ENCODE measurements at regions not wholly inside any gene's neighbourhood (a gene's known extent, or its start where the extent isn't known, plus 50 kb on each side); places are given as distances from the start of the nearest gene placed in this dataset.

DNA sequence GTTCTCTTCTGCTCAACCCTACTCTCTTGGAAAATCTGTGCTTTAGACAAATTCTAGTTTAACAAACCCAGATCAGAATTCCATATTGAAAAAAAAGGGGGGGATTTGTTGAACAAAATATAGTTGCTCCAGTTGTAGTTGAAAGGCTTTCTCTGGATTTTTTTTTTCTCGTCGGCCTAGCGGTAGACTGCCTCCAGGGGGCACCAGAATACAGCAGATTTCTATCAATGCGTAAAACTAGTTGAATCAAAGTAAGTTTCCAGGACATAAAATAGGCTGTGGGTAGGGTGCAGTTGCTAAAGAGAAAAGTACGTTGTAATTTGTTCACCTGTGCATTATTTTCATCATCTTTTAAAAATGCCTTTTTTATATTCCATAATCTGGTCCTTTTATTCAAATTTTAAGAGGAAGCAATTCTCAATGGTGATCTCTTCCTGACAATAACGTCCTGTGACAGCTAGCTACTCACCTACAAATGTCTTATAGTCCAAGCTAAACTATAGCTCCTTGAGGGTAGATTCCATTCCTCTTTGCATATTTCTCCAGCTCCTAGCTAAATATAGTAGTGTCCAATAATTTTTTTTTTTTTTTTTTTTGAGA is 105.4 kb downstream of the PERP start:
- H3K4me1 ChIP-seq = peaks cover 18% of the 10 kb centered on the region
- CTCF ChIA-PET = interaction anchor here (0.5 to 5.6 kb wide), 7 partner anchors 15 to 1868 kb away, joined by 3 to 61 read pairs (median 3); no protein-coding TSS in a partner anchor
- no peak overlapping the region for H3K4me2 ChIP-seq
- no peak overlapping the region for H3K27ac ChIP-seq
- no peak overlapping the region for H3K4me3 ChIP-seq
- TF ChIP-seq SMC3 (IDR thresholded peaks at IDR 0.05) (peak; percentile 93), HEYL (CRISPR knock-in tag; IDR thresholded peaks at IDR 0.05) (no peak), RAD21 (conservative IDR thresholded peaks at IDR 0.05 in 1 of 2, IDR thresholded peaks at IDR 0.05 in 1 of 2) (peak; percentile 91 to 92), CBX2 (IDR thresholded peaks at IDR 0.05; ENCODE audit: borderline replicate concordance, low read depth) (no peak), CTCF (IDR thresholded peaks at IDR 0.05) (peak; percentile 80)
- peak; percentile 21 to 43 for DNase-seq (ENCODE audit: low read depth in 1 of 2, low spot score in 1 of 2)
- H3K9me3 ChIP-seq = no peaks in the 10 kb centered on the region; the same call in 2 of the 3 replicates
- no peak for FAIRE-seq
- WGBS (ENCODE audit: missing lambda C conversion rate) = 17% methylated on average over 6 of the region's 6 CpGs
- peak in 1 of 2 experiments; percentile 63; a peak in 3 of 6 replicates for ATAC-seq
- POLR2A ChIA-PET = no interaction called here

DNA sequence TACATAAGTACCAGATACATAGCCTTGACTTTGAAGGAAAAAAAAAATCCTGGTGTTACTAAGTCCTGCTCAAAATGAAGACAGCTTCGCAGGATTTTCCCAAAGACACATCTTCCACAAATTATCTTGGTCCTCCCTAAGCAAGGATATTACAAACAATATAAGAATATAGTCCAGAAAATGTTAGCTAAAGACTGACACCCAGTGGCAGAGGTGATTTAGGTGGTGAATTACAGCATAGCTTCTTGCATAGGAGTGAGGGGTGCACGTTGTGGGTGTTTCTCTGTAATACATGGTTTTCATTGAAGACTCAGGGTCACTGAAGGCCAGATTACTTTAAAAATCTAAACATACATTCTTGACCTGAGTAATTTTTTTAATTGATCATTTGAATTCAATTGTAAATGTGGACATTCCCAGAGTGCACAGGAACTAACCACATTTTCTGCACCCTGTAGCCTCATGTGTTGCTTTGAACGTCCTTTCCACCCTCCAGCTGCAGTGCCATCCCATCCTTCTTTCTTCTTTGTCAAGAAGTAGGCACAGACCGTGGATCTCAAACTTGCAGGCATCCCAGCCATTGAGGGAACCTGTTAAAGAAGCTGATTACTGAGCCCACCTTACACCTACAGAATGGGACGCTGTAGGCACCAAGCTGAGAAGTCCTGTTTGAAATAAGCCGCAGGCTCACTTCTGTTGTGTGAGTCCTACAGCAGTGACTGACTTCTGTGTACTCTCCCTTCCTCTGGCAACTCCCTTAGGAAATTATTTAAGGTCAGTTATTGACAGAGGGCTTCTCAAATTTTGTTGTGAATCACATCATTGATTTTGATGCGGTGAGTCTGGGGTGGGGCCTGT is 102.6 kb downstream of the PERP start:
- FAIRE-seq (no peak), DNase-seq (ENCODE audit: low read depth in 1 of 2, low spot score in 1 of 2) (peak; percentile 19 to 47), ATAC-seq (peak; percentile 69 to 81; a peak in 5 of 6 replicates)
- Histone ChIP-seq H3K4me3 (no peak overlapping the region), H3K27ac (peak overlapping the region in 1 of 2 experiments; percentile 58; a peak in 3 of 6 replicates), H3K9me3 (no peaks in the 10 kb centered on the region), H3K4me1 (peaks cover 26% of the 10 kb centered on the region), H3K4me2 (peak overlapping the region; percentile 59; the same call in 2 of the 3 replicates)
- CTCF ChIA-PET = interaction anchor here (0.6 to 5.6 kb wide), 18 partner anchors 8 to 985 kb away, joined by 3 to 61 read pairs (median 4); no protein-coding TSS in a partner anchor
- POLR2A ChIA-PET = no interaction called here
- TF ChIP-seq SMC3 (IDR thresholded peaks at IDR 0.05) = peak; percentile 43
- no peak for TF ChIP-seq KDM5A (IDR thresholded peaks at IDR 0.05)
- TF ChIP-seq RAD21 (conservative IDR thresholded peaks at IDR 0.05 in 1 of 2, IDR thresholded peaks at IDR 0.05 in 1 of 2) = peak; percentile 46 to 52; a peak in 4 of 5 replicates
- TF ChIP-seq CTCF (IDR thresholded peaks at IDR 0.05) = peak; percentile 55
- WGBS (ENCODE audit: missing lambda C conversion rate) = 38% methylated on average over 7 of the region's 7 CpGs

GRCh38 chr6:138005846-138006245 is 101.4 kb downstream of the PERP start:
- ChIA-PET POLR2A (no interaction called here), CTCF (interaction anchor here (1.2 to 4.4 kb wide), 7 partner anchors 15 to 109 kb away, joined by 3 to 48 read pairs (median 14); no protein-coding TSS in a partner anchor)
- Histone ChIP-seq H3K27ac (no peak overlapping the region), H3K4me3 (no peak overlapping the region), H3K4me2 (no peak overlapping the region), H3K9me3 (no peaks in the 10 kb centered on the region), H3K4me1 (peaks cover 26% of the 10 kb centered on the region)
- no peak for ATAC-seq
- 76% methylated on average over 5 of the region's 5 CpGs for WGBS (ENCODE audit: missing lambda C conversion rate)
- TF ChIP-seq HDAC2 (IDR thresholded peaks at IDR 0.05) (no peak), BCL3 (IDR thresholded peaks at IDR 0.05) (no peak), USF2 (IDR thresholded peaks at IDR 0.05) (no peak), ELK1 (IDR thresholded peaks at IDR 0.05; ENCODE audit: low read depth, low read length) (no peak), POLR2AphosphoS2 (conservative IDR thresholded peaks at IDR 0.05; ENCODE audit: low read length) (no peak), MAZ (IDR thresholded peaks at IDR 0.05; ENCODE audit: borderline replicate concordance, low read depth, low read length) (no peak), POLR2A (IDR thresholded peaks at IDR 0.05; ENCODE audit: low read length) (no peak), CTCF (IDR thresholded peaks at IDR 0.05) (no peak), CHD4 (IDR thresholded peaks at IDR 0.05; ENCODE audit: borderline replicate concordance) (no peak), ZC3H11A (IDR thresholded peaks at IDR 0.05) (no peak), RCOR1 (IDR thresholded peaks at IDR 0.05; ENCODE audit: low read depth, low read length) (no peak)
- DNase-seq (ENCODE audit: low read depth in 1 of 2, low spot score in 1 of 2) = no peak
- no peak for FAIRE-seq
